Astrocyte of the cerebellum (primary cell): ENCODE measurements at regions not wholly inside any gene's neighbourhood (a gene's known extent, or its start where the extent isn't known, plus 50 kb on each side); places are given as distances from the start of the nearest gene placed in this dataset.

ENCODE experiments used
- DNase-seq: peaks from one replicate; pipeline ENCODE4 v3.0.0-alpha.2; 2011; ENCODE audit warnings: low read depth
- H3K4me3 ChIP-seq: 2 replicates; pipeline ENCODE4 v1.5.1; 2011; ENCODE audit warnings: mild to moderate bottlenecking, low read depth, low read length, moderate library complexity
- in situ Hi-C: cut with HindIII; loops from 2 replicates; pipeline ENCODE4 v1.10.0; 2017; ENCODE audit warnings: low sequenced_read_pairs
- TF ChIP-seq, protein P1 (sequence below): IDR thresholded peaks from 2 replicates; pipeline ENCODE4 v1.5.1; 2012; ENCODE audit warnings: low read length, low read depth, moderate library complexity, mild to moderate bottlenecking; ENCODE audit errors: missing control alignments

DNA sequence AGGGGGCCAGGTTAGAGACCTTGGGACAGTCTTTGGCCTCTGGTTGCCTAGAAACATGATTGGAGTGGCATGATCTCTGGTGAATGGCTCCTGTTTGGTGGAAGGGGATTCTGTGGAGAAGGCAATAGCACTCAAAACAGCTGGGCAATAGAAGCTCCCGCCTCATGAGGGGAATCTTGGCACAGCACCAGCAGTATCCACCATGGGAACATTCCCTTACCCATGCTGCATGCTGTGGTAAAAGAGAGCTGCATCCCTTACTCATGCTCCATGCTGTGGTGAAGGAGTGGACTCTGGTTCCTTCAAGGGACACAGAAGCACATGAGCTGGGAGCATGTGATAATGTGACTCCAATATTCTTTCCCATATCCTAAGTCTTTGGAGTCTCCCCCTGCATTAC lies 160.6 kb downstream of the PJA2 start:
- TF ChIP-seq, protein P1, sequence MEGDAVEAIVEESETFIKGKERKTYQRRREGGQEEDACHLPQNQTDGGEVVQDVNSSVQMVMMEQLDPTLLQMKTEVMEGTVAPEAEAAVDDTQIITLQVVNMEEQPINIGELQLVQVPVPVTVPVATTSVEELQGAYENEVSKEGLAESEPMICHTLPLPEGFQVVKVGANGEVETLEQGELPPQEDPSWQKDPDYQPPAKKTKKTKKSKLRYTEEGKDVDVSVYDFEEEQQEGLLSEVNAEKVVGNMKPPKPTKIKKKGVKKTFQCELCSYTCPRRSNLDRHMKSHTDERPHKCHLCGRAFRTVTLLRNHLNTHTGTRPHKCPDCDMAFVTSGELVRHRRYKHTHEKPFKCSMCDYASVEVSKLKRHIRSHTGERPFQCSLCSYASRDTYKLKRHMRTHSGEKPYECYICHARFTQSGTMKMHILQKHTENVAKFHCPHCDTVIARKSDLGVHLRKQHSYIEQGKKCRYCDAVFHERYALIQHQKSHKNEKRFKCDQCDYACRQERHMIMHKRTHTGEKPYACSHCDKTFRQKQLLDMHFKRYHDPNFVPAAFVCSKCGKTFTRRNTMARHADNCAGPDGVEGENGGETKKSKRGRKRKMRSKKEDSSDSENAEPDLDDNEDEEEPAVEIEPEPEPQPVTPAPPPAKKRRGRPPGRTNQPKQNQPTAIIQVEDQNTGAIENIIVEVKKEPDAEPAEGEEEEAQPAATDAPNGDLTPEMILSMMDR, result no peak
- in situ Hi-C loops, result no loop called here
- DNase-seq, result no peak
- H3K4me3 ChIP-seq, result no peak overlapping the region

DNA sequence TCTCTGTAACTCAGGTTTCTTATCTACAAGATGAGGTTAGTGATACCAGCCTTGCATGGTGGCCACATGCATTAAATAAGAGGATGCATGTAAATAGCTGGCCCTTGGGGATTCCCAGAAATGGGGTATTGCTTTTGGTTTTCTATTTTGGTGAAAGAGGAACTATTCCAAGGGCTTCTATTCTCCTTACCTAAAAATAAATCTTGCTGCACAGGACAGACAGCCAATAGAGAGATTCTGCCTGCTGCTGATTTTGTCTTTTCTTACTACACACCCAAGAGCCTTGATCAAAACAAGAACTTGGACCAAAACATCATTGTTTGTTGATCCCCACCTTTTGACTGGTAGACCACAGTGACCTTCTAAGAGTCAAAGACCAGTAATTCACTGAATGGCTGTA lies 161.8 kb downstream of the PJA2 start:
- DNase-seq, result no peak
- no peak overlapping the region for H3K4me3 ChIP-seq
- TF ChIP-seq, protein P1, result no peak
- in situ Hi-C loops, result no loop called here

DNA sequence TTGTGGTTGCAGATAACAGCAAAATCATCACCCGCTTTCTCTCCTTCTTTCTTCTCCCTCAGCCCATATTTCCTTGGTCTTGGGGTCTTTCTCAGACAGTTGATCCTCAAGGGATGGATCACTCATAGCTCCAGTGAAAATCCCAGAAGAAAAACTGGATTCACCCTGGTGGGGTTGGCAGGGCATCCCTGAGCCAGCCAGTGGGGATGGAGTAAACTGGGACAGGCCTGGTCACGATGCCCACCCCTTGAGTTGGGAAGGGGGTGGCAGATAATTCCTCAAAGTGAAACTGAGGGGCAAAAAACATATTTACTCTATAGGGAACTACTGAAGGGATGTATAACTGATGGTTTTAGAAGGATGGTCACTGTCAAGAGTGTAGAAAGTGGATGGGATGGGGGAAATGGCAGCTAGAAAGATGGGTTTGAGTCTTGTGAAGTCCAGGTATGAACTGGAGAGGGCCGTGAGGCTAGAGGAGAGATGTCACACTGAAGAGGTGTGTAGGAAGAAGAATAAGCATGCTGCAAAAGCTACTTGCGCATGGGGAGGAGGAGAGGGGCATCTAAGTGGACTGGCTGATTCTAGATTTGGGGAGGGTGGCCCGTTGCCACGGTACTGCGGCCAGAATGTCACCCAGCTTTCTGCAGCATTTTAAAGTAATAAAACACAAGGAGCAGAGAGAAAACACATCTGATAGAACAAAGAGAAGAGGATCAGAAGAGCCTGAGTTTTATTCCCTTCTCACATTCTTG lies 162.8 kb downstream of the PJA2 start:
- TF ChIP-seq, protein P1, result no peak
- in situ Hi-C loops, result no loop called here
- DNase-seq, result no peak
- no peak overlapping the region for H3K4me3 ChIP-seq
